Activated T-helper 1 cell treated with anti-CD3 and anti-CD28 coated beads, Interleukin-12 subunit alpha, Interleukin-12 subunit beta, Interleukin-2, Interleukin-4 antibody, amounts not matched to agents 30 ng/mL and 10 ng/mL and 1 ng/mL, durations not matched to agents 14 hours and 24 hours and 36 hours (primary cell): ENCODE measurements at regions not wholly inside any gene's neighbourhood (a gene's known extent, or its start where the extent isn't known, plus 50 kb on each side); places are given as distances from the start of the nearest gene placed in this dataset.
"Not testable (repeated sequence)": the region's sequence is repeated elsewhere in the genome, so short reads cannot be mapped to it uniquely, and the experiment has no call there.

Source experiments
- DNase-seq: peaks from one replicate; pipeline ENCODE4 v3.0.0; 2021; ENCODE audit warnings: low spot score
- H3K27ac Mint-ChIP-seq: one replicate; pipeline ENCODE4 v1.8.0; 2021; ENCODE audit warnings: mild to moderate bottlenecking, mixed read lengths
- H3K27me3 Mint-ChIP-seq: one replicate; pipeline ENCODE4 v1.8.0; 2022; ENCODE audit warnings: mild to moderate bottlenecking, moderate library complexity, mixed read lengths; ENCODE audit not compliant: insufficient read depth
- H3K36me3 Mint-ChIP-seq: one replicate; pipeline ENCODE4 v1.8.0; 2021; ENCODE audit warnings: low read depth, mixed read lengths
- H3K4me1 Mint-ChIP-seq: one replicate; pipeline ENCODE4 v1.8.0; 2021; ENCODE audit warnings: low read depth, mixed read lengths
- H3K4me3 Mint-ChIP-seq: one replicate; pipeline ENCODE4 v1.8.0; 2021; ENCODE audit warnings: mild to moderate bottlenecking, moderate library complexity, mixed read lengths
- H3K9me3 Mint-ChIP-seq: one replicate; pipeline ENCODE4 v1.8.0; 2021; ENCODE audit warnings: mixed read lengths
- intact Hi-C: fragments of 100-400 bp; cut with micrococcal nuclease; formaldehyde crosslinking; loops from one replicate; pipeline ENCODE4 v1.15.1; 2024

DNA sequence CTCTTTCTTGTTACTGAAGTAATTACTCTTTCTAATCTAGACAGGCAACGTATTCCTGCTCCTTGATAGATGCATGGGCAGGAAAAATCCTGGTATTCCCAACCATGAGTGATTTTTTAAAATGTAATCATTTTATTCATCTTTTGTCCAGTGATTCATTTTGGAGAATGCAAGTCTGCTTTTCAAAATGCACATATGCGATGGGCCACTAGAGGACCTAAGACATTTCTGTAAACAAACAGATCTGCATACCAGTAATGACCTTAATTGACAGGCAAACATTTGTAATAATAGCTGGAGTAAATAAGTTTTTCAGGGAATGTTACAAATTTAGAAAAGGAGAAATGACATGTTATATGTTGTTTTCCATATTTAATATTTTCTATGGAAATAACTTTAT, 1167.6 kb downstream of the JRKL start:
- intact Hi-C loops = no loop called here
- no peak overlapping the region for H3K4me3 Mint-ChIP-seq
- no peaks in the 10 kb centered on the region for H3K27me3 Mint-ChIP-seq
- H3K27ac Mint-ChIP-seq = no peak overlapping the region
- peaks cover 3% of the 10 kb centered on the region for H3K9me3 Mint-ChIP-seq
- no peaks in the 10 kb centered on the region for H3K4me1 Mint-ChIP-seq
- no peaks in the 10 kb centered on the region for H3K36me3 Mint-ChIP-seq
- DNase-seq = no peak

DNA sequence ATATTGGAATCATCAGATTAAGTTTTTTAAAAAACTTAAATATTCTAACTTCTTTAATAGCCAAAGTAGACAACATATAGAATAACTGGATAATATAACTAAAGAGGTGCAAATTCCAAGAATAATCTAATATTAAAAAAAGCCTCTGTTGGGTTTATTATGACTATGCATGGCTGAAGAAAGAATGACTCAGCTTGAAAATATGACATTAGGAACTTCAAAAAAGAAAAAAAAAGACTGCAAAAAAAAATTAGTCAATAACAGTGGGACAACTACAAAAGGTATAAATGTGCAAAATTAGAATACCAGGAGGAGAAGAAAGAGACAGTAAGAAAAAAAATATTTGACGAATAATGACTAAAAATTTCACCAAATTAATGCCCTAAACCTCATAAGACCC, 1178.0 kb downstream of the JRKL start:
- H3K27ac Mint-ChIP-seq = no peak overlapping the region
- H3K9me3 Mint-ChIP-seq = peaks cover 13% of the 10 kb centered on the region
- no peaks in the 10 kb centered on the region for H3K4me1 Mint-ChIP-seq
- H3K27me3 Mint-ChIP-seq = no peaks in the 10 kb centered on the region
- no peaks in the 10 kb centered on the region for H3K36me3 Mint-ChIP-seq
- no peak overlapping the region for H3K4me3 Mint-ChIP-seq
- DNase-seq = no peak
- intact Hi-C loops = no loop called here

DNA sequence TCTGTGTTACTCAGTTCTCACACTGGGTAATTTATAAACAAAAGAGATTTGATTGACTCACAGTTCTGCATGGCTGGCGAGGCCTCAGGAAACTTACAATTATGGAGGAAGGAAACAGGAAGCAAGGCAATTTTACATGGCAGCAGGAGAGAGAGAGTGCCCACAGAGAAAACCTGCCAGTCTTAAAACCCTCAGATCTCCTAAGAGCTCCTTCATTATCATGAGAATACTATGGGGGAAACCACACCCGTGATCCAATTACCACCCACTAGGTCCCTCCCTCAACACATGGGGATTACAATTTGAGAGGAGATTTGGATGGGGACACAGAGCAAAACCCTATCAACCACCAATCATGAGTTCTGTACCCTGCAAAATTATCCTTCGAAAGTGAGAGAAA, 1180.8 kb downstream of the JRKL start:
- Mint-ChIP-seq H3K27me3 (no peaks in the 10 kb centered on the region), H3K36me3 (no peaks in the 10 kb centered on the region), H3K9me3 (peaks cover 16% of the 10 kb centered on the region), H3K4me1 (no peaks in the 10 kb centered on the region), H3K4me3 (no peak overlapping the region), H3K27ac (no peak overlapping the region)
- no peak for DNase-seq
- intact Hi-C loops = no loop called here

DNA sequence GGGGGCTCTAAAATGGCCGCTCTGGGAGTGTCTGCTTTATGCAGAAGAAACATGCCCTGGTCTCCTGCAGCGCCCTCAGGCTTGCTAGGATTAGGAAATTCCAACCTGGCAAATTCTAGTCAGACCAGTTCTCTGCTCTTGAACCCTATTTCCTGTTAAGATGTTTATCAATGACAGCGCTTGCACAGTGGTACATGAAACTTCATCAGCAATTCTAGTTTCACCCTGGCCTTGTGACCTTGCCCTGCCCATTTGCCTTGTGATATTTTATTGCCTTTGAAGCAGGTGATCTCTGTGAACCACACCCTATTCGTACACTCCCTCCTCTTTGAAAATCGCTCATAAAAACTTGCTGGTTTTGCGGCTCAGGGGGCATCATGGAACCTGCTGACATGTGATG, 1184.0 kb downstream of the JRKL start:
- H3K4me1 Mint-ChIP-seq, DNase-seq, H3K9me3 Mint-ChIP-seq, H3K27me3 Mint-ChIP-seq, H3K36me3 Mint-ChIP-seq, H3K27ac Mint-ChIP-seq, intact Hi-C loops, H3K4me3 Mint-ChIP-seq: not testable (repeated sequence)

DNA sequence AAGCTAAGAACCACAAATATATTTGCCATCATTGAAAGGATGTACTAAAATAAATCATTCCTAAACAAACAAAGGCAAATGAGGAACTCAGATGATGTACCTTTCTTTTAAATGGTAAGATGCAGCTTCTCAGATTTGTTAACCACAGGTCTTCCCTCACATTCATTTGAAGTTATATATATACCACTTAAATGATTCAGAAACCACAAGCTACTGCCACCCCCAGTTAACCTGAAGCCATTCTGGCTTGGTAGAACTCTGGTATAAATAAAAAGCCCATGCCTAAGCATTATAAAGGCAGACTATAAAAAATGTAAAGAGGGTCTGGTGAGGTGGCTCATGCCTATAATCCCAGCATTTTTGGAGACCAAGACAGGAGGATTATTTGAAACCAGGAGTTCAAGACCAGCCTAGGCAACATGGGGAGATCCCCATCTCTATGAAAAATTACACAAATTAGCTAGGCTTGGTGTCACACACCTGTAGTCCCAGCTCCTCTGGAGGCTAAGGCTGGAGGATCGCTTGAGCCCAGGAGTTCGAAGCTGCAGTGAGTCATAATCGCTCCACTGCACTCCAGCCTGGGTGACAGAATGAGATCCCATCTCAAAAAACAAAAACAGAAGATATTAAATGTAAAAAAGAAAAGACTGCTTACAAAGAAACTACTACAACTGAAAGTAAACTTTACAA, 1185.3 kb downstream of the JRKL start:
- DNase-seq = no peak
- Mint-ChIP-seq H3K9me3 (peaks cover 5% of the 10 kb centered on the region), H3K4me1 (no peaks in the 10 kb centered on the region), H3K27me3 (no peaks in the 10 kb centered on the region), H3K27ac (no peak overlapping the region), H3K4me3 (no peak overlapping the region), H3K36me3 (no peaks in the 10 kb centered on the region)
- intact Hi-C loops = no loop called here

DNA sequence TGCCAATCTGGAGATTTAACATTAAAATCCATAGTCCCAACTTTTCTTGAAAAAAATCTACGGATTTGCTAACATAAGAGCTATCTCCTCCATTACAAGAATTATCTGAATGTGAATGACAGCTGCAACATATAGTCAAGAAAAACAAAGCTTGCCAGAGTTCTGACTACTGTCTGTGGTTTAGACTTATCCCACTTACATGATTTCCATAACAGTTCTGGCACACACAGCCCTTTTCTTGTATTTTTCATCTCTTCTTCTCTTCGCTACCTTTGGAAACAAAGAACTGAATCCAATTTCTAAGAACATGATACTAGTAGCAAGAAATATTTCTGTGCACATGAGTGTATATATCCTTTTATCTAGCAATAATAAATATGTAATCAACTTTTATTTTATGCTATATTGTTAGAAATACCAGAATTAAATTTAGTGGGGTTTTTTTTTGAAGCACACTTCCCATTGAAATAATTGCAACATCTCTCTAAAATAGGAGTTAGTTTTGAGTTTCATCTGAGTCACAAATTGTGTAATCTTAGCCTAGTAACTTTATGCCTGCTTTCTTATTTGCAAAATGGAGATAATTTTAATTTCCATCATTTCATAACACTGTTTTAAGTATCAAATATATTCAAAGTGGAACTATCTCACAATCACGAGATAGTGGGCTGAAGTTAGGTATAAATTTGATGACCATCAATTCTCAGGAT, 1217.6 kb downstream of the JRKL start:
- Mint-ChIP-seq H3K4me3 (no peak overlapping the region), H3K36me3 (no peaks in the 10 kb centered on the region), H3K4me1 (no peaks in the 10 kb centered on the region), H3K27ac (no peak overlapping the region), H3K9me3 (peaks cover 5% of the 10 kb centered on the region), H3K27me3 (no peaks in the 10 kb centered on the region)
- DNase-seq = no peak
- intact Hi-C loops = no loop called here

DNA sequence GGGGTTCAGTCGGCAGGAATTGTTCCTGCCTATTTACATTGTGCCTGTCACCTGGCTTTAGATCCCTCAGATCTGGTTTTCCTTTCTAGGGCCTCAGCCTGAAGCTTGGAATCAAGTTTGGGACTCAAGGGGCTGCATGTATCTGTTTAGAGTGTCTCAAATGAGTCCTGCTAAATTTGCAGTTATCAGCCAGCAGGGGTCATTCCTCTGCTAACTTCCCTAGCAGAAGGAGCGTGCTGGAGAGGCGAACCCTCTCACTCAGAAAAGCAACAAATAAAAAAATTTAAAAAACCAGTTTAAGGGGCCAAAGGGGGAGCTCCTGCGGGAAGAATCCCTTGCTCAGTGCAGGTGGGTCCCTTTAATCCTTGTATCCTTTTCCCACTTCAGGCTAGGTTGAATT, 1220.2 kb downstream of the JRKL start:
- Mint-ChIP-seq H3K27me3 (no peaks in the 10 kb centered on the region), H3K27ac (no peak overlapping the region), H3K4me1 (no peaks in the 10 kb centered on the region), H3K9me3 (peaks cover 7% of the 10 kb centered on the region), H3K4me3 (no peak overlapping the region), H3K36me3 (no peaks in the 10 kb centered on the region)
- DNase-seq = no peak
- intact Hi-C loops = no loop called here

DNA sequence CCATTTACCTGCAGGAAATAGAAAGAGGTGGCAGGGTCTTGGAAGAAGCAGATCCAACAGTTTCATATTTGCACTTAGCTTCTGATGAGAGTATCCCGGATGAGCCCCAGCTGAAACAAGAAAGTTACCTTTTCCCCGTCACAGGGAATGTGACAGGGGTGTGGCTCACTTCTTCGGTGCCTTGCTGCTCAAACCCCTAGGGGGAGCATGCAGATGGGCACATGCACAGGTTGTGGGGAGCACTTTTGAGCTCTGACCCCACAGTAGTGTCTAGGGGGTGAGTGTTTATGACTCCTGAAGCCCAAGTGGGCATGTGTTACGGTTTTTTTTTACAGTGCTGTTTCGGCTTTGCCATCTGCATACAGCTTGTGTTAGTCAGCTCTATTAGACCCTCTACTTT, 1221.0 kb downstream of the JRKL start:
- intact Hi-C loops = no loop called here
- no peak overlapping the region for H3K4me3 Mint-ChIP-seq

DNA sequence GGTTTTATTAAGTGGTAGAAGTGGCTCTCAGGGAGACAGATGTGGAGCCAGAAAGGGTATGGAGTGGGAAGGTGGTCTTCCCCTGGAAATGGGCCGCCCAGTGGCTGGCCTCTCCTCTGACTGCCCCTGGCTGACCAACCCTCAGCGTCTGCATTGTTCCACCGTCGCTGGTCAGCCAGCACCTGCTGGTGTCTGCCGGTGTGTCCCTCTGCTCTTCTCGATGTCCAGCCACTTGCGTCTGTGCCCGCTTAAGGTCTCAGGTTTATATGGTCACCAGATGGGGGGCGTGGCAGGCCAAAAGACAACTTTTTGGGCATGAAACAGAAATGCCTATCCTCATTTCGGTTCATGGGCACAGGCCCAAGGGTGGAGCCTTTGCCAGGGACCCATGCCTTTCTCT, 1221.5 kb downstream of the JRKL start:
- no peak for DNase-seq
- Mint-ChIP-seq H3K36me3 (no peaks in the 10 kb centered on the region), H3K9me3 (peaks cover 12% of the 10 kb centered on the region), H3K27me3 (no peaks in the 10 kb centered on the region), H3K27ac (no peak overlapping the region), H3K4me1 (no peaks in the 10 kb centered on the region), H3K4me3 (no peak overlapping the region)
- intact Hi-C loops = no loop called here

More for the DNA sequence above, 1221.0 kb downstream of the JRKL start:
- no peaks in the 10 kb centered on the region for H3K4me1 Mint-ChIP-seq
- no peak for DNase-seq
- no peaks in the 10 kb centered on the region for H3K36me3 Mint-ChIP-seq
- no peak overlapping the region for H3K27ac Mint-ChIP-seq
- H3K9me3 Mint-ChIP-seq = peaks cover 12% of the 10 kb centered on the region
- H3K27me3 Mint-ChIP-seq = no peaks in the 10 kb centered on the region

DNA sequence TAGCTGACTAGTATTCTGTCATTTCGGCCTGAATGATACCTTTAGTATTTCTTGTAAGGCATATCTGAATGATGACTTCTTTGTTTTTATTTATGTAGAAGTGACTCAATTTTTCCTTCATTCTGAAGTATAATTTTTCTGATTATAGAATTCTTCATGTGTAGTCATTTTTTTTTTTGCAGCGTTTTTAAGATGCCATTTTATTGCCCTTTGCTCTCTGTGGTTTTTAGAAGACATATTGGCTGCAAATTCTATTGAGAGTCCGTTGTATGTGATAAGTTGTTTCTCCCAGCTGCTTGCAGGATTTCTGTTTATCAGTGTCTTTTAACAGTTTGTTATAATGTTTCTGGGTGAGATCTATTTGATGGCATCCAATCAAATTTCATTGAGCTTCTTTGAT, 1224.8 kb downstream of the JRKL start:
- no peak overlapping the region for H3K27ac Mint-ChIP-seq
- no peak overlapping the region for H3K4me3 Mint-ChIP-seq
- no peaks in the 10 kb centered on the region for H3K4me1 Mint-ChIP-seq
- no peaks in the 10 kb centered on the region for H3K36me3 Mint-ChIP-seq
- no peak for DNase-seq
- H3K9me3 Mint-ChIP-seq = peaks cover 11% of the 10 kb centered on the region
- no peaks in the 10 kb centered on the region for H3K27me3 Mint-ChIP-seq
- intact Hi-C loops = no loop called here

DNA sequence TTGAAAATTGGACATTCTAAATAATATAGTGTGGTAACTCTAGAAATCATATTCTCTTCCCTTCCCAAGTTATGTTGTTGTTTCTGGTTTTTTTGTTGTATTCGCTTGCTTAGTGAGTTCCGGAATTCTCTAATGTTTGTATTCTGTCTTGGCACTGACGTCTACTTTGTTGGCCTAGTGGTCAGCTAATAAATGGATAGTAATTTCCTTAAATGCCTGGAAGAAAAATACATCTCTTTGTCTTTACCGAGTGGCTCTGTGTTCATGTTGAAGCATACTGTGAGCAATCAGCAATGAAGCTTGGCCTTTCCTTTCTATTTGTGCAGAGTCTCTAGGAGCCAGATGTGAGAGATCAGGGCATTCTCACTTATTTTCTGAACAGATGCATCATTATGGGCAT, 1225.7 kb downstream of the JRKL start:
- Mint-ChIP-seq H3K27ac (no peak overlapping the region), H3K36me3 (no peaks in the 10 kb centered on the region), H3K4me1 (no peaks in the 10 kb centered on the region), H3K4me3 (no peak overlapping the region), H3K9me3 (peaks cover 11% of the 10 kb centered on the region), H3K27me3 (no peaks in the 10 kb centered on the region)
- intact Hi-C loops = no loop called here
- no peak for DNase-seq

DNA sequence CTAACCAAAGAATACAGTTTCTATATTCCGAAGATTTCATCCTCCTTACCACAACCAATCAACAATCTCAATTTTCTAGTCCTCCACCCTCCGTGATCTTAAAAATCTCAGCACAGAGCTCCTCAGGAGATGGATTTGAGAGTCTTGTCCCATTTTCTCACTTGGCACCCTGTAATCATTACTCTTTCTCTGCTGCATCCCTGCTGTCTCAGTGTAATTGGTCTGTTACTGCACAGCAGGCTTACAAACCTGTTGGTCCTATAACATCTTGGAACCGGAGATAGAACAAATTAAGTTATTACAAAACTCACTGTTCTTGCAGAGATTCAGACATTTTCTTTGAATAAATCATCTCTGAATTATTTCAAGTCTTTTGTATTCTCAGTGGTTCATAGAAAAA, 1227.2 kb downstream of the JRKL start:
- Mint-ChIP-seq H3K4me3 (no peak overlapping the region), H3K36me3 (no peaks in the 10 kb centered on the region), H3K27me3 (no peaks in the 10 kb centered on the region), H3K4me1 (no peaks in the 10 kb centered on the region), H3K27ac (no peak overlapping the region), H3K9me3 (peaks cover 11% of the 10 kb centered on the region)
- no peak for DNase-seq
- intact Hi-C loops = no loop called here

DNA sequence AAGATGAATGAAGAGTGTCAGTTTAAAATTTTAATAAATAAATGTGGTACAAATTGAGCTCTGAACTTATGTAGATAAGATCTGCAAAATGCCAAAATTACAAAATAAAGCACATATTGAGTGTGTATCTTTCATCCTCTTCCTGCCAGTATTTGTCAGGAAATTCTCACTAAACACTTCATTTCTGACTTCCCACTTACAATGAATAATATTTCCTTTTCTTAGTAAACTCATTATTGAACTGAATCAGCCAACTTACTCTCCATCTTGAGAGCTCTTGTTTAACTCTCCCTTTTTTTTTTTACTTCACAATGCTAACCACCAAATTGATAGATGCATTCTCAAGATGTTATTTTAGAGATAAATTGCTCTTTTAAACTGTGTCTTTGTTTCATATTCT, 1230.2 kb downstream of the JRKL start:
- Mint-ChIP-seq H3K27me3 (no peaks in the 10 kb centered on the region), H3K27ac (no peak overlapping the region), H3K9me3 (peaks cover 13% of the 10 kb centered on the region), H3K36me3 (no peaks in the 10 kb centered on the region), H3K4me3 (no peak overlapping the region), H3K4me1 (no peaks in the 10 kb centered on the region)
- intact Hi-C loops = no loop called here
- DNase-seq = no peak

DNA sequence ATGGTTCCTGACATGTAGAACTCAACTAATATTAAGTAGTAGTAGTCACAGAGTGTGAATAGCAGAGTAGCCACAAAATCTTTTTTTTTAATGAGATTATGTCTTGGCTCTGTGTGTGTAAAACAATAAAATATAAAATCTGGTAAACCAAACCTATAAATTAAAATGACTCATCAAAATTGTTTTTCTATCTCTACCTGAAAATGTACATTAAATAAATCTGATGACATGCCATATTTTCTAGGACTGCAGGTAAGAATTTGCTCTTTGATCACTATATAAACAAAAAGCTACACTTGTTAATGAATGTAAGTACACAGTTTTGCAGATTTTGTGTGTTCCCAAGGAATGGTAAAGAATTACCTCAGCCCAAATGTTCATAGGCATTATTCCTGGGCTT, 1231.5 kb downstream of the JRKL start:
- Mint-ChIP-seq H3K9me3 (peaks cover 9% of the 10 kb centered on the region), H3K27ac (no peak overlapping the region), H3K4me1 (no peaks in the 10 kb centered on the region), H3K4me3 (no peak overlapping the region), H3K27me3 (no peaks in the 10 kb centered on the region), H3K36me3 (no peaks in the 10 kb centered on the region)
- DNase-seq = no peak
- intact Hi-C loops = no loop called here
